PFSK-1 (cell line): ENCODE measurements at regions not wholly inside any gene's neighbourhood (a gene's known extent, or its start where the extent isn't known, plus 50 kb on each side); places are given as distances from the start of the nearest gene placed in this dataset.

ENCODE experiments used
- POLR2AphosphoS5 ChIP-seq: IDR thresholded peaks from 2 replicates; pipeline ENCODE4 v1.6.1; 2012; ENCODE audit warnings: low read depth, mild to moderate bottlenecking, control low read depth, low read length, moderate library complexity
- TAF1 ChIP-seq: IDR thresholded peaks from 2 replicates; pipeline ENCODE4 v1.6.1; 2012; ENCODE audit warnings: low read length, control low read depth, borderline replicate concordance; ENCODE audit not compliant: insufficient read depth

DNA sequence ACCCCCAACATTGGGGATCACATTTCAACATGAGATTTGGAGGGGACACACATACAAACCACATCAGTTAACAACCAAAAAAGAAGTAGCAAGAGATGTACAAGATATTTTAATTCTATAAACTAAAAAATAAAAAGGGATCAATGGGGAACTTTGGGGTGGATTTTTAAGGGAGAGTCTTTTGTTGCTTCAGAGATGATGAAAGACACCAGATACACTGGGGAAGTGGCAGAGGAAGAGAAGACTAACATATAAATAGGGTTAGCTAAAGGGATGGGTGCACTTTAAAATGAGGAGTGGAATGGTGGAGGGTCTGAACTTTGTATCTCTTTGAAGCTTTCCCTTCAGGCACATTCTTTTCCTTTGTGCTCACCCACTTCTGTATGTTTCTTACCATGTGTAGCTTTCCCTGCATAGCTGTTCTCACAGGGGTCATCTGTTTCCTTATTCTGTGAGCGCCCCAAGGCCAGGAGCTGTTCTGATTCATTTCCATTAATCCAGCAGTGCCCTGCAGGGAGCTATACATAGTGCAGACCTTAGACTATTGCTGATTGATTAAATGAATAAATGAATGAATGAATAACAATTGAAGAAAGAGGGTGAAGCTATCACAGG, 531.6 kb upstream of the KLF4 start:
- TF ChIP-seq POLR2AphosphoS5 (no peak), TAF1 (no peak)
